Lower lobe of right lung (tissue), 2 donors: ENCODE measurements at regions not wholly inside any gene's neighbourhood (a gene's known extent, or its start where the extent isn't known, plus 50 kb on each side); places are given as distances from the start of the nearest gene placed in this dataset.

Experiments used
- ATAC-seq, 2 donors: fragments of 200-7000 bp; cut with Tn5 transposase; one replicate each; pipeline ENCODE4 v1.9.1; 2020 to 2022; ENCODE audit warnings: mild to moderate bottlenecking in 2 of 2, moderate library complexity in 2 of 2
- DNase-seq: peaks from one replicate; pipeline ENCODE4 v3.0.0-alpha.2; 2020
- H3K27ac ChIP-seq: fragments of 200-600 bp; one replicate; pipeline ENCODE4 v1.8.0; 2022
- H3K27me3 ChIP-seq: fragments of 200-600 bp; one replicate; pipeline ENCODE4 v1.8.0; 2022; ENCODE audit warnings: low read depth
- H3K36me3 ChIP-seq: fragments of 200-600 bp; one replicate; pipeline ENCODE4 v1.8.0; 2022; ENCODE audit warnings: mild to moderate bottlenecking
- H3K4me1 ChIP-seq: fragments of 200-600 bp; one replicate; pipeline ENCODE4 v1.8.0; 2022
- H3K4me3 ChIP-seq: fragments of 200-600 bp; one replicate; pipeline ENCODE4 v1.8.0; 2022; ENCODE audit warnings: mild to moderate bottlenecking
- H3K9me3 ChIP-seq: fragments of 200-600 bp; one replicate; pipeline ENCODE4 v1.8.0; 2022
- CTCF ChIP-seq: fragments of 200-600 bp; IDR thresholded peaks from one replicate; pipeline ENCODE4 v1.8.0; 2022; ENCODE audit warnings: antibody characterized with exemption, mild to moderate bottlenecking
- intact Hi-C: fragments of 100-400 bp; cut with DNase I; formaldehyde crosslinking; loops from one replicate; pipeline ENCODE4 v1.11.0; 2022
- donor health status: DM: no; HTN: yes; CAD: no; lungs with severe emphysema.

GRCh38 chr12:131529196-131530040, 181.5 kb upstream of the SFSWAP start:
- Histone ChIP-seq H3K4me3 (no peak overlapping the region), H3K9me3 (no peaks in the 10 kb centered on the region), H3K27ac (no peak overlapping the region), H3K4me1 (no peaks in the 10 kb centered on the region), H3K27me3 (no peaks in the 10 kb centered on the region), H3K36me3 (no peaks in the 10 kb centered on the region)
- ATAC-seq = no peak
- DNase-seq = no peak
- TF ChIP-seq CTCF = no peak
- intact Hi-C loops = no loop called here

GRCh38 chr12:131530041-131530332, 180.9 kb upstream of the SFSWAP start:
- TF ChIP-seq CTCF = no peak
- no peaks in the 10 kb centered on the region for H3K36me3 ChIP-seq
- DNase-seq = no peak
- no peaks in the 10 kb centered on the region for H3K9me3 ChIP-seq
- H3K27ac ChIP-seq = no peak overlapping the region
- ATAC-seq = no peak
- H3K4me1 ChIP-seq = no peaks in the 10 kb centered on the region
- intact Hi-C loops = no loop called here
- no peak overlapping the region for H3K4me3 ChIP-seq
- no peaks in the 10 kb centered on the region for H3K27me3 ChIP-seq

GRCh38 chr12:131530422-131530821, 180.5 kb upstream of the SFSWAP start:
- ATAC-seq (no peak), DNase-seq (no peak)
- Histone ChIP-seq H3K27ac (no peak overlapping the region), H3K27me3 (no peaks in the 10 kb centered on the region), H3K36me3 (no peaks in the 10 kb centered on the region), H3K9me3 (no peaks in the 10 kb centered on the region), H3K4me3 (no peak overlapping the region), H3K4me1 (no peaks in the 10 kb centered on the region)
- TF ChIP-seq CTCF = no peak
- intact Hi-C loops = no loop called here

GRCh38 chr12:131533139-131533538, 177.8 kb upstream of the SFSWAP start:
- intact Hi-C loops = no loop called here
- Histone ChIP-seq H3K27ac (no peak overlapping the region), H3K4me3 (no peak overlapping the region), H3K36me3 (no peaks in the 10 kb centered on the region), H3K9me3 (no peaks in the 10 kb centered on the region), H3K27me3 (no peaks in the 10 kb centered on the region), H3K4me1 (no peaks in the 10 kb centered on the region)
- no peak for ATAC-seq
- no peak for TF ChIP-seq CTCF
- DNase-seq = no peak

GRCh38 chr12:131535779-131536178, 175.1 kb upstream of the SFSWAP start:
- Histone ChIP-seq H3K4me1 (no peaks in the 10 kb centered on the region), H3K27ac (no peak overlapping the region), H3K4me3 (no peak overlapping the region), H3K36me3 (no peaks in the 10 kb centered on the region), H3K27me3 (no peaks in the 10 kb centered on the region), H3K9me3 (no peaks in the 10 kb centered on the region)
- intact Hi-C loops = no loop called here
- ATAC-seq = no peak
- DNase-seq = no peak
- TF ChIP-seq CTCF = no peak
